Ishikawa (cell line): ENCODE measurements at regions not wholly inside any gene's neighbourhood (a gene's known extent, or its start where the extent isn't known, plus 50 kb on each side); places are given as distances from the start of the nearest gene placed in this dataset.

Source experiments
- EP300 ChIP-seq: IDR thresholded peaks from 2 replicates; pipeline ENCODE4 v1.6.1; 2012; ENCODE audit warnings: borderline replicate concordance
- MAX ChIP-seq: IDR thresholded peaks from 2 replicates; pipeline ENCODE4 v1.6.1; 2012
- REST ChIP-seq: IDR thresholded peaks from 2 replicates; pipeline ENCODE4 v1.6.1; 2012; ENCODE audit warnings: low read depth, mild to moderate bottlenecking

- TF ChIP-seq MAX (no peak), REST (no peak), EP300 (no peak)
Observed at GRCh38 chr20:29302979-29303644, 1954.4 kb upstream of the DEFB115 start.
